ENCODE measurements at regions not wholly inside any gene's neighbourhood (a gene's known extent, or its start where the extent isn't known, plus 50 kb on each side); places are given as distances from the start of the nearest gene placed in this dataset.

DNA sequence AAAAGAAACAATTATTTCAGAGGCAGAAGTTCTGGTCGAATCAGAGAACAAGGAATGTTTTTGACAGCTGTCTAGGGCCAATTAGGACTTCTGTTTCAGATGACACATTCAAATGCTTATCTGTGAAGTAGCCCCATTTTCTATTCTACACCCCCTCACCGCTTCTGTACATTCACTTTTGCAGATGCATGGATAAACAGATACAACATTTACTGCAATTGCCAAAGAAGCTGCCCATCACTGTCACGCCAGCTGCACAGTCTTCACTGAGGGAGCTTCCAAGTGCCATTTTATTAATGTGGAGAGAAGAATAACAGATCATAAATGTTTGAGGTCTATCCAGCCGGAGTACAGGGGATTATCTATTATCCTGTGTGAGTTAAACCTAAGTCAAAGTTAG lies 426.8 kb upstream of the ARID1B start:
- ATAC-seq (ENCODE audit: insufficient number of reproducible peaks, low FRiP score, low read depth) (no peak), DNase-seq (ENCODE audit: low spot score) (no peak)
- Histone ChIP-seq H3K36me3 (no peaks in the 10 kb centered on the region), H3K27me3 (replicated peaks; ENCODE audit: insufficient read depth) (no peaks in the 10 kb centered on the region), H3K4me1 (ENCODE audit: control insufficient read depth in 1 of 2, low read depth in 2 of 2) (no peaks in the 10 kb centered on the region), H3K27ac (no peak overlapping the region), H3K9me3 (no peaks in the 10 kb centered on the region), H3K4me3 (no peak overlapping the region)
- TF ChIP-seq, protein P1, sequence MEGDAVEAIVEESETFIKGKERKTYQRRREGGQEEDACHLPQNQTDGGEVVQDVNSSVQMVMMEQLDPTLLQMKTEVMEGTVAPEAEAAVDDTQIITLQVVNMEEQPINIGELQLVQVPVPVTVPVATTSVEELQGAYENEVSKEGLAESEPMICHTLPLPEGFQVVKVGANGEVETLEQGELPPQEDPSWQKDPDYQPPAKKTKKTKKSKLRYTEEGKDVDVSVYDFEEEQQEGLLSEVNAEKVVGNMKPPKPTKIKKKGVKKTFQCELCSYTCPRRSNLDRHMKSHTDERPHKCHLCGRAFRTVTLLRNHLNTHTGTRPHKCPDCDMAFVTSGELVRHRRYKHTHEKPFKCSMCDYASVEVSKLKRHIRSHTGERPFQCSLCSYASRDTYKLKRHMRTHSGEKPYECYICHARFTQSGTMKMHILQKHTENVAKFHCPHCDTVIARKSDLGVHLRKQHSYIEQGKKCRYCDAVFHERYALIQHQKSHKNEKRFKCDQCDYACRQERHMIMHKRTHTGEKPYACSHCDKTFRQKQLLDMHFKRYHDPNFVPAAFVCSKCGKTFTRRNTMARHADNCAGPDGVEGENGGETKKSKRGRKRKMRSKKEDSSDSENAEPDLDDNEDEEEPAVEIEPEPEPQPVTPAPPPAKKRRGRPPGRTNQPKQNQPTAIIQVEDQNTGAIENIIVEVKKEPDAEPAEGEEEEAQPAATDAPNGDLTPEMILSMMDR (IDR thresholded peaks at IDR 0.05) = no peak

DNA sequence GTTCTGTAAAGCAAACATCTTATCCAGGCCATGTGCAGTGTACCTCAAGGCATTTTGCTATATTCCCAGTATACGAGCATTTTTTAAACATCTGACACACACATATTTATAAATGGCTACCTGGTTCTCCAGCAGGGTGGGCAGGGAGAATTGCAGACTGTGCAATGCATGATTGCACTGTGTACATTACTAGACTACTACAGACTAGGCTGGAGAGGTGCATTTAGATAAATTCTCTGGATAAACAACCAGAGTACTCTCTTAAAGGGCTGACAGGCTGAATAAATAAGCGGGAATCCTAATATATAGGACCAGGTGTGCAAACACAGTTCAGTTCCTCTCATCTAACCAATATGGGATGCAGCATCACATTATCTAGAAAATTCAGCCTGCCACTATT lies 428.3 kb upstream of the ARID1B start:
- Histone ChIP-seq H3K4me1 (ENCODE audit: control insufficient read depth in 1 of 2, low read depth in 2 of 2) (no peaks in the 10 kb centered on the region), H3K27me3 (replicated peaks; ENCODE audit: insufficient read depth) (no peaks in the 10 kb centered on the region), H3K27ac (no peak overlapping the region), H3K9me3 (no peaks in the 10 kb centered on the region), H3K36me3 (no peaks in the 10 kb centered on the region), H3K4me3 (no peak overlapping the region)
- ATAC-seq (ENCODE audit: insufficient number of reproducible peaks, low FRiP score, low read depth) (no peak), DNase-seq (ENCODE audit: low spot score) (no peak)
- TF ChIP-seq, protein P1 (IDR thresholded peaks at IDR 0.05) = no peak

DNA sequence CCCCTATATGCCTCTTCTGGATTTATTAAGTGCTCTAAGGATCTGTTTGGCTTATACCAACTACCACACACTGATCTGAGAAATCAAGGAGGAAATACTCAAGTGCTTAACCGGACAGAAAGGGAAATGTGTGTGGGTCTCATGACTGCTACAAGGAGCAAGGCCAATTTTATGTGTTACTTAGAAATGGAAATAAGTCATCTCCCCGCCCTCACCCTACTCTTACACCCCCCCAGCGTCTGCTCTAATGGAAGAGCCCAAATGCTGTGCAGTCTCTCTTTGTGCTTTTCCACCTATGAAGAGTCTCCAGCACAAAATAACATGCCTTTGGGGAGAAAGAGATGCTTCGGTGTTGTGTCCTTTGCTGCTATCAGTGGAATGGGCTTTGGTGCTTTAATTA lies 428.8 kb upstream of the ARID1B start:
- no peak overlapping the region for H3K27ac ChIP-seq
- no peaks in the 10 kb centered on the region for H3K9me3 ChIP-seq
- ATAC-seq (ENCODE audit: insufficient number of reproducible peaks, low FRiP score, low read depth) (no peak), DNase-seq (ENCODE audit: low spot score) (no peak)
- no peaks in the 10 kb centered on the region for H3K27me3 ChIP-seq (replicated peaks; ENCODE audit: insufficient read depth)
- H3K4me3 ChIP-seq = peak overlapping the region; percentile 4
- TF ChIP-seq, protein P1 (IDR thresholded peaks at IDR 0.05) = no peak
- H3K4me1 ChIP-seq (ENCODE audit: control insufficient read depth in 1 of 2, low read depth in 2 of 2) = no peaks in the 10 kb centered on the region
- no peaks in the 10 kb centered on the region for H3K36me3 ChIP-seq

DNA sequence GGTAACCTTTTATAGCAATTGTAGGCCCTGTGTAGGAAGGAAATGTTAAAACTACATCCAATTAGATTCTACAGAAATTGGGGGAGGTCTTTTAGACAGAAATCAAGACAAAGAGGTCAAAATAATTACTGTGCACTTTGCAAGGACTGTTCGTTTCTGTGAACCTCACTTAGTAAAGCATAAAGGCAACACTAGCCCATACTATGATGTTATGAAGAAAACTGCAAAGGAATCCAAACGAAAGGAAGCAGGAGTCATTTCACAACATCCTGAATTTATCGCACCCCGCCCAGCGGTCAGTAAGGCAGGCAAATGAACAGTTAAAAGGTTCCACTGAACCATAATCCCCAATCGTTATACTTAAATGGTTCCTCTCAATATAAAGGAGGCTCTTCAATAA lies 429.5 kb upstream of the ARID1B start:
- Histone ChIP-seq H3K9me3 (no peaks in the 10 kb centered on the region), H3K36me3 (no peaks in the 10 kb centered on the region), H3K4me3 (peak overlapping the region; percentile 4), H3K4me1 (ENCODE audit: control insufficient read depth in 1 of 2, low read depth in 2 of 2) (no peaks in the 10 kb centered on the region), H3K27ac (no peak overlapping the region), H3K27me3 (replicated peaks; ENCODE audit: insufficient read depth) (no peaks in the 10 kb centered on the region)
- TF ChIP-seq, protein P1 (IDR thresholded peaks at IDR 0.05) = no peak
- DNase-seq (ENCODE audit: low spot score) (no peak), ATAC-seq (ENCODE audit: insufficient number of reproducible peaks, low FRiP score, low read depth) (no peak)

DNA sequence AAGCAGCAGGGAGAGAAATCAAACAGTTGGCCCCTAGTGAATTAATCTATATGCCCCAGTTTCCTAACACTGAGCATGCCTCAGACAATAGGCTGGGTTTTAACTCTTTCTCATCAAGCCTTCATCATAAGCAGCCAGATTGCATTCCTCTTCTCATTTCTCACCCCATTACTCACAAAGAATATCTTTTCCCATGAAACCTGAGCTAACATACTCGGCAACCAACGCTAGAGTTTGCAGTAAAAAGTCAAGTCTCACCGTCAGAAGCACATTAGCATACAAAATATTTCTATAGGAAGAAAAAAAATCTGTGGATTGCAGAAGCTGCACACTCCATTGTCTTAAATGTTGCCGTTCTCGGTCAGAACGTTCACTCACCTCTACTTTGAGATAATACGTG lies 429.9 kb upstream of the ARID1B start:
- Histone ChIP-seq H3K27ac (no peak overlapping the region), H3K9me3 (no peaks in the 10 kb centered on the region), H3K27me3 (replicated peaks; ENCODE audit: insufficient read depth) (no peaks in the 10 kb centered on the region), H3K4me1 (ENCODE audit: control insufficient read depth in 1 of 2, low read depth in 2 of 2) (no peaks in the 10 kb centered on the region), H3K4me3 (no peak overlapping the region), H3K36me3 (no peaks in the 10 kb centered on the region)
- TF ChIP-seq, protein P1 (IDR thresholded peaks at IDR 0.05) = no peak
- no peak for ATAC-seq (ENCODE audit: insufficient number of reproducible peaks, low FRiP score, low read depth)
- no peak for DNase-seq (ENCODE audit: low spot score)

All from thoracic aorta (tissue), 2 donors.